ENCODE measurements at regions not wholly inside any gene's neighbourhood (a gene's known extent, or its start where the extent isn't known, plus 50 kb on each side); places are given as distances from the start of the nearest gene placed in this dataset.

DNA sequence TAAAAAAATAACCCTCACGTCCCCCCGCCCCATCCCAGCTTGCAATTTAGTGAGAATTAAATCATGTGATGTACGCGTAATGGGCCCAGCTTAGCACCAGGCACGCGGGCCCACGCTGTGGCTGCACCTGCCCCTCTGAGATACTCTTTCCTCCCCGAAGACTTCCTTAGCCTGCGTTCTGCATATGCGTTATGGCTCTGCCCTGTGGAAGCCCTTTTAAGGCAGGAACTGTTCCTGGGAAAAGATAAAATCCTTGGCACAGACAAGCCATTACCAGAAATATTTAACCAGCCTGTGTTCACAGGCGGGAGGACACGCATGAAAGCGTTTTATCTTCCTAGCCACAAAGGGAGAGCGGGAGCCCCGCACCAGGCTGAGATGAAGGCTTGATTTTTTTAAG is 311.0 kb downstream of the LRFN2 start:
- Histone ChIP-seq H3K4me1 (ENCODE audit: insufficient read depth, low read length, severe bottlenecking) (no peaks in the 10 kb centered on the region), H3F3A (ENCODE audit: insufficient read depth, low read length) (no peaks in the 10 kb centered on the region), H3K9me2 (ENCODE audit: low read depth, low read length) (no peaks in the 10 kb centered on the region), H3K9me3 (ENCODE audit: low read length) (no peaks in the 10 kb centered on the region), H3K4me3 (ENCODE audit: low read depth, low read length, poor library complexity, severe bottlenecking) (no peak overlapping the region), H3K79me2 (ENCODE audit: insufficient read depth, low read length) (no peaks in the 10 kb centered on the region), H4K20me1 (ENCODE audit: insufficient read depth, low read length) (no peaks in the 10 kb centered on the region), H3K27ac (ENCODE audit: low read depth, low read length, poor library complexity, severe bottlenecking) (no peak overlapping the region), H3K36me3 (ENCODE audit: insufficient read depth, low read length) (no peaks in the 10 kb centered on the region), H2AFZ (ENCODE audit: low read length) (no peak overlapping the region), H3K9ac (ENCODE audit: low read length) (no peak overlapping the region), H3K27me3 (ENCODE audit: insufficient read depth, low read length) (no peaks in the 10 kb centered on the region), H3K4me2 (ENCODE audit: low read length) (no peak overlapping the region)
- TF ChIP-seq, protein P1, sequence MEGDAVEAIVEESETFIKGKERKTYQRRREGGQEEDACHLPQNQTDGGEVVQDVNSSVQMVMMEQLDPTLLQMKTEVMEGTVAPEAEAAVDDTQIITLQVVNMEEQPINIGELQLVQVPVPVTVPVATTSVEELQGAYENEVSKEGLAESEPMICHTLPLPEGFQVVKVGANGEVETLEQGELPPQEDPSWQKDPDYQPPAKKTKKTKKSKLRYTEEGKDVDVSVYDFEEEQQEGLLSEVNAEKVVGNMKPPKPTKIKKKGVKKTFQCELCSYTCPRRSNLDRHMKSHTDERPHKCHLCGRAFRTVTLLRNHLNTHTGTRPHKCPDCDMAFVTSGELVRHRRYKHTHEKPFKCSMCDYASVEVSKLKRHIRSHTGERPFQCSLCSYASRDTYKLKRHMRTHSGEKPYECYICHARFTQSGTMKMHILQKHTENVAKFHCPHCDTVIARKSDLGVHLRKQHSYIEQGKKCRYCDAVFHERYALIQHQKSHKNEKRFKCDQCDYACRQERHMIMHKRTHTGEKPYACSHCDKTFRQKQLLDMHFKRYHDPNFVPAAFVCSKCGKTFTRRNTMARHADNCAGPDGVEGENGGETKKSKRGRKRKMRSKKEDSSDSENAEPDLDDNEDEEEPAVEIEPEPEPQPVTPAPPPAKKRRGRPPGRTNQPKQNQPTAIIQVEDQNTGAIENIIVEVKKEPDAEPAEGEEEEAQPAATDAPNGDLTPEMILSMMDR (IDR thresholded peaks at IDR 0.05; ENCODE audit: low read length): no peak
- TF ChIP-seq EZH2 (IDR thresholded peaks at IDR 0.05; ENCODE audit: borderline replicate concordance, low read length): no peak

DNA sequence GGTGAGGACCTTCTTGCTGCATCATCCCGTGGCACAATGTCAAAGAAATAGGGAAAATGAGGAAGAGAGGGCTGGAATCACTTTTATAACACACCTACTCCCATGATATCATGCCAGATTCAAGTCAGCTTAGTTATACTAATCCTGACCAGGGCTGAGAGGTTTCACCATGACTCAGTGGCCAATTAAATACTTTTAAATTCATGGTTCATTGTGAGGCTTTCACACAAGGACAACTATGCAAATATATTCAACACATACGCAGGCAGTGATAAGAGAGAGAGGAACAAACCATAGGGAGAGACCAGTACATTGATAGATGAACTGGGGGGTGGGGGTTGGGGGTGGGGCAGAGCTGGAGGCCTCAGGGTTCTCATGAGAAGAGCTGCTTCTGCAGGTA is 313.1 kb downstream of the LRFN2 start:
- no peaks in the 10 kb centered on the region for H3K79me2 ChIP-seq (ENCODE audit: insufficient read depth, low read length)
- H3K4me3 ChIP-seq (ENCODE audit: low read depth, low read length, poor library complexity, severe bottlenecking): no peak overlapping the region
- no peaks in the 10 kb centered on the region for H3F3A ChIP-seq (ENCODE audit: insufficient read depth, low read length)
- no peaks in the 10 kb centered on the region for H3K36me3 ChIP-seq (ENCODE audit: insufficient read depth, low read length)
- H3K4me2 ChIP-seq (ENCODE audit: low read length): no peak overlapping the region
- H2AFZ ChIP-seq (ENCODE audit: low read length): no peak overlapping the region
- no peaks in the 10 kb centered on the region for H3K9me3 ChIP-seq (ENCODE audit: low read length)
- H3K9ac ChIP-seq (ENCODE audit: low read length): no peak overlapping the region
- no peak for TF ChIP-seq EZH2 (IDR thresholded peaks at IDR 0.05; ENCODE audit: borderline replicate concordance, low read length)
- TF ChIP-seq, protein P1 (IDR thresholded peaks at IDR 0.05; ENCODE audit: low read length): no peak
- H3K9me2 ChIP-seq (ENCODE audit: low read depth, low read length): no peaks in the 10 kb centered on the region
- no peaks in the 10 kb centered on the region for H4K20me1 ChIP-seq (ENCODE audit: insufficient read depth, low read length)
- no peak overlapping the region for H3K27ac ChIP-seq (ENCODE audit: low read depth, low read length, poor library complexity, severe bottlenecking)
- no peaks in the 10 kb centered on the region for H3K27me3 ChIP-seq (ENCODE audit: insufficient read depth, low read length)
- H3K4me1 ChIP-seq (ENCODE audit: insufficient read depth, low read length, severe bottlenecking): no peaks in the 10 kb centered on the region

DNA sequence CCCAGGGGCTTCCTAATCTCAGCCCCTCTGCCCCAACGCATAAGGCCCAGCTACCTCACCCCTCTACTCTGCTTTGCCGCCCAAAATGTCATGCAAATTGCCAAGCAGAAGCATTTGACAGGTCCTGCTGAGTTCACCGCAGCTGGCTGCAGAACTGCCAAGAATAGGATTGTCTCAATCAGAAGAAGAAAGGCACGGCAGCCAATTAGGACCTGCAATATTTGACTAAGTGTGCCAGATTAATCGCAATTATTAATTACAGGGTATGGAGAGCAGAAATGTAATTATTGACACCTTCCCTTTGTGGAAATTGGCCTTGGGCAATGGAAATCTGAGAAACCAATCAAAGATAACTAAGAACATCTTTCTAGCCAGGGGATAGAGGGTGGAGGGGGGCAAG is 318.6 kb downstream of the LRFN2 start:
- no peak overlapping the region for H3K4me3 ChIP-seq (ENCODE audit: low read depth, low read length, poor library complexity, severe bottlenecking)
- H3K36me3 ChIP-seq (ENCODE audit: insufficient read depth, low read length): no peaks in the 10 kb centered on the region
- no peak for TF ChIP-seq EZH2 (IDR thresholded peaks at IDR 0.05; ENCODE audit: borderline replicate concordance, low read length)
- TF ChIP-seq, protein P1 (IDR thresholded peaks at IDR 0.05; ENCODE audit: low read length): no peak
- no peaks in the 10 kb centered on the region for H3K4me1 ChIP-seq (ENCODE audit: insufficient read depth, low read length, severe bottlenecking)
- H3K9me3 ChIP-seq (ENCODE audit: low read length): no peaks in the 10 kb centered on the region
- no peaks in the 10 kb centered on the region for H4K20me1 ChIP-seq (ENCODE audit: insufficient read depth, low read length)
- H3K79me2 ChIP-seq (ENCODE audit: insufficient read depth, low read length): no peaks in the 10 kb centered on the region
- H3K4me2 ChIP-seq (ENCODE audit: low read length): no peak overlapping the region
- H2AFZ ChIP-seq (ENCODE audit: low read length): no peak overlapping the region
- no peak overlapping the region for H3K27ac ChIP-seq (ENCODE audit: low read depth, low read length, poor library complexity, severe bottlenecking)
- H3F3A ChIP-seq (ENCODE audit: insufficient read depth, low read length): no peaks in the 10 kb centered on the region
- no peaks in the 10 kb centered on the region; the same call in 1 of the 2 replicates for H3K27me3 ChIP-seq (ENCODE audit: insufficient read depth, low read length)
- H3K9ac ChIP-seq (ENCODE audit: low read length): no peak overlapping the region
- H3K9me2 ChIP-seq (ENCODE audit: low read depth, low read length): no peaks in the 10 kb centered on the region

All from OCI-LY1 (cell line).